ENCODE measurements at regions not wholly inside any gene's neighbourhood (a gene's known extent, or its start where the extent isn't known, plus 50 kb on each side); places are given as distances from the start of the nearest gene placed in this dataset.
"Not testable (repeated sequence)": the region's sequence is repeated elsewhere in the genome, so short reads cannot be mapped to it uniquely, and the experiment has no call there.

DNA sequence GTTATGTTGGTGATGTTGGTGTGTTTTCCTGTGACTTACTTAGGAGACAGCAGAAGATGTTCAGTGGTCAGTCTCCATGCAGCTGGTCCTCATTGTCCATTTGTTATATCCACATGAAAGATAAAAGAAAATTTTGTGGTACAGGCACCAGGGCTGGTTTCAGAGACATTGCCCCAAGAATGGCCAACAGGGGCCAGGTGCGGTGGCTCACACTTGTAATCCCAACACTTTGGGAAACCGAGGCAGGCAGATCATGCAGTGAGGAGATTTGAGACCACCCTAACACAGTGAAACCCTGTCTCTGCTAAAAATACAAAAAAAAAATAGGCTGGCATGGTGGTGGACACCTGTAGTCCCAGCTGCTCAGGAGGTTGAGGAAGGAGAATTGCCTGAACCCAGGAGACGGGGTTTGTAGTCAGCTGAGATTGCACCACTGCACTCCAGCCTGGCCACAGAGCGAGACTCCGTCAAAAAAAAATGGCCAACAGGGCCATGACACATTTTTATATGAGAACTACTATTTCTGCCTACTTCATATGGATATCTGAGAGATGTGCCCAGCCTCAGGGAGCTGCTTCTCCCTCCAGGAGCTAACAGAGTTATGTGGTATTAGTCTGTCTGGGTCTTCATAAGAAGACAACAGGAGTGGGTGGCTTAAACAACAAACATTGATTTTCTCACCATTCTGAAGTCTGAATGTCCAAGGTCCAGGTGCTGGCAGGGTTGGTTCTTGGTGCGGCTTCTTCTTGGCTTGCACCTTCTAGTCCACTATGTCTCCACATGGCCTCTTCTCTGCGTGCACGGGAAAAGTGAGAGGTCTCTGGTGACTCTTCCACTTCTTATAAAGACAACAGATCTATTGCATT, 821.7 kb downstream of the TMEM121 start:
- DNase-seq = no peak

DNA sequence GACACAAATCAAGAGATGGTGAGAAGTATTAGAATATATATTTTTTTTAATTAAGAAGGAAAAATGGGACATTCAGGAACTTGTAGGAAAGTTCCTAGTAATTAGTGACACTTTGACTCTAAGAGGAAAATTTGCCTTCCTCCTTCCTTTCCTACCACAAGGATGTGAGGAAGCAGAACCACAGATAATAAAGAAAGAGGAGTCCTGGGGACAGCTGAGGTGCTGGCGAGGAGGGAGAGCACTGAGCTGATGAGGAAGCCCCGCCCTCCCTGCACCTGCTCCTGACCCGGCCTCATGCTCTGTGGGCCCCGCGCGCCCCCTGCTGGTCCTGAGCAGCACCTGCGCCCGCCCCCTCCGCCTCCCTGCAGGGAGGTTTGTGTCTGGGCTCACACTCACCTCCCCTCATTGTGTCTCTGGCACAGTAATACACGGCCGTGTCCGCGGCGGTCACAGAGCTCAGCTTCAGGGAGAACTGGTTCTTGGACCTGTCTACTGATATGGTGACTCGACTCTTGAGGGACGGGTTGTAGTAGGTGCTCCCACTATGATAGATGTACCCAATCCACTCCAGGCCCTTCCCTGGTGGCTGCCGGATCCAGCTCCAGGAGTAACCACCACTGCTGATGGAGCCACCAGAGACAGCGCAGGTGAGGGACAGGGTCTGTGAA, 822.6 kb downstream of the TMEM121 start:
- DNase-seq = peak; percentile 56 to 76

DNA sequence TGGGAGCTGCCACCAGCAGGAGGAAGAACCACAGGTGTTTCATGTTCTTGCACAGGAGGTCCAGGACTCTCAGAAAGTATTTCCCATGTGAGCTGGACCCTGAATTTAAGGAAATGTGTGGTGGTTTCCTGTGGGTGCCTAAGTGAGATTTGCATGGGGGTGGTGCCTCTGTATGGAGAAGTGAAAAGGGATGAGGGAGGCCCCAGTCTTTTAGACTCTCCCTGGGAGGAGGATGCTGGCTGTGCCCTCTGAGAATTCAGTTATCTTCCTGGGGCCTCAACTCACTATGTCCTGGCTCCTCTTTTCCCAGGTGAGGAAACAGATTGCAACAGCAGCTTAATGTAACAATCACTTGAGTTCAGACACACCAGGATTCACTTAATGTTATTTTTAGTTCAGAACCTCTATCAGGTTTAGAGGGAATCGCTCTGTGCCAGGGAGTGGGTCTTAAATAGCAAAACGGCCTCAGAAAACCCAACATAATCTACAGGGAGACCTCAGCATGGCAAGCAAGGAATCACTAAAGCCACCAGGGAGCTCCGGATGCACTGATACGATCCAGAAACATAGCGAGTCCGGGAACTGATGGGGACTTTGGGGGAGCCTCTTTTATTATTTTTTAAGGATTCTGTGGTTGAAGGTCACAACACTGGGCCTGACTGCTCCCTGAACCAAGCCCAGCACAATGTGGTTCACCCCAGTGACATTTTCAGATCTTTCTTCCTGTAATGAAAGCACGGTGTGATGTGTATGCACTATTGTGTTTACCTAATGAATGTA, 823.5 kb downstream of the TMEM121 start:
- not testable (repeated sequence) for DNase-seq

DNA sequence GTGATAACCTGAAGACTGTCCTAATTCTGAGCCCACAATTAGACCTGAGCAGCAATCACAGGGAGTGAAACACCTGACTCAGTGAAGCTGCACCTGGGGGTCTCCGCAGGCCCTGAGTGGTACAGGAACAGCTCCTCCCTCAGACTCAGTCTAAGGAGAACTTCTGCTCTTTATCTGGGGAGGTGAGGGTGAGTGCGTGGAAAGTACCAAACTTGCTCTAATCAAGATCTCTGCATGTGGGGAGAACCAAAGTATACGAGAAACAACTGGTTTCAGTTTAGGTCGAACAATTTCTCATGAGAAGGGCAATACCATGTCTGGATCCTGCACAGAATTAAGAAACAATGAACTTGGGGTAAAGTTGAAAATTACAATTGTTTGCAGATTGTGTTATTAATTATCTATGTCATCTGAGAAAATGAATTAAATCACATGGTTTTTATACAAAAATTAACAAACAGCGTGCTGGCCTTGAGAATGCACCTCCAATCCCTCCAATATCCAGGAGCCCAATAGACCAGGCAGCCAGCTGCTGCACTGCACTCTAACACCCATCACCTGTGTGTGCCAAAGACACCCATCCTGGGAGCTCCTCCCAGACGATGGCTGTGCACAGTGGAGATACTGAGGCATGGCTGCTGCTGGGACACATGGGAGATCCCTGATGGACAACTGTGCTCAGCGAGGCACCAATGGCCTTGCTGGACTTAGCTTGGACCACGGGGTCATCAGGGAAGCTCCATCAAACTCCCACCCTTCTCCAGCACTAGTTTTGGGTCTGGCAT, 828.8 kb downstream of the TMEM121 start:
- DNase-seq = not testable (repeated sequence)

DNA sequence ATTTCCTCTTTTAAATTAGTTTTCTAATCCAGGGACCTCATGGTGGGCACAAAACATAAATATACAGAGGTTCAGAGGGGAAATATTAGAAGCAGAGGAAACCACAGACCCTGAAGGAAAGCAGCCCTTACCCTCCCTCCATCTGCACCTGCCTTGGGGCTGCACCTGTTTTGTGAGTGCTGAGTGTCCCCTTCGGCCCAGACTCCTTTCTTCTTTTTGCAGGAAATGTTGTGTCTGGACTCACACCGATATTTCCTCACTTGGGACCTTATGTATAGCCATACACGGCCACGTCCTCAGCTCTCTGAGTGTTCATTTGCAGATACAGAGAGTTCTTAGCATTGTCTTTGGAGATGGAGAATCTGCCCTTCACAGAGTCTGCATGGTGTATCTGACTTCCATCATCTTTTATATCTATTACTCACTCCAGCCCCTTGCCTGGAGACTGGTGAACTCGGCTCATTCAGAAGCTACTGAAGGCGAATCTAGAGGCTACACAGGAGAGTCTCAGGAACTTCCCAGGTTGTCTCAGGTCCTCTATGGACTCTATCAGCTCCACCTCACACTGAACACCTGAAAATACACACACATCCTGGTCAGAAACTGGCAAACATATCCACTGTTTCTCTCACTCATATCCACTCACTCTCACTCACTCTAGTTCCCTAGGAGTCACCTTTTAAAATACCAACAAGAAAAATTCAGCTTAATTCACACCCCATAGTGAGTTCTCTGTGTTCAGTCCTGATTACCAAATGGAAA, 829.7 kb downstream of the TMEM121 start:
- not testable (repeated sequence) for DNase-seq

DNA sequence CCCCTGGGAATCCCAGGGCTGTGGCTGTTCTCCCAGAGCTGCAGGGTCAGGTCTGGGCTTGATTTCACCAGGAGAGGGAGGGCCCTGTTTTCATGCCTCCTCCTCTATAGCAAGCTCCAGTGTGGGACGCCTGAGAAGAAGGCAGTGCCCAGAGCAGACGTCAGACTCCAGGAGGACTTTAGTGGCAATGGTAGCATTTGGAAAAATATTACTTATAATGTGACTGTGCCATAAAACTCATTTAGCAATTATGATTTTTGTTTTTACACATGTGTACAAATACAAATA, 830.2 kb downstream of the TMEM121 start:
- DNase-seq = not testable (repeated sequence)

- peak in 1 of 2 donors; percentile 17 for DNase-seq
Observed at GRCh38 chr14:106359157-106359887, 832.9 kb downstream of the TMEM121 start.

- not testable (repeated sequence) for DNase-seq
Observed at GRCh38 chr14:106365371-106365770, 839.0 kb downstream of the TMEM121 start.

DNA sequence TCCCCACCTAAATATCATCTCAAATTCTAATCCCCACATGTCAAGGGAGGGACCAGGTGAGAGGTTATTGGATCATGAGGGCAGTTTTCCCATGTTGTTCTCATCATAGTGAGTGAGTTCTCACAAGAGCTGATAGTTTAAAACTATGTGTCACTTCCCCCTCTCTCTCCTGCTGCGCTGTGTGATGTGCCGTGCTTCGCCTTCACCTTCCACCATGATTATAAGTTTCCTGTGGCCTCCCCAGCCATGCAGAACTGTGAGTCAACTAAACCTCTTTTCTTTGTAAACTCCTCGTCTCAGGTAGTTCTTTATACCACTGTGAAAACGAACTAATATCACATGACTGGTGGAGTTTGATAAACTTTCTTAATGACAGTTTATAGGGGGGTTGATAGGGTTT, 839.5 kb downstream of the TMEM121 start:
- not testable (repeated sequence) for DNase-seq

DNA sequence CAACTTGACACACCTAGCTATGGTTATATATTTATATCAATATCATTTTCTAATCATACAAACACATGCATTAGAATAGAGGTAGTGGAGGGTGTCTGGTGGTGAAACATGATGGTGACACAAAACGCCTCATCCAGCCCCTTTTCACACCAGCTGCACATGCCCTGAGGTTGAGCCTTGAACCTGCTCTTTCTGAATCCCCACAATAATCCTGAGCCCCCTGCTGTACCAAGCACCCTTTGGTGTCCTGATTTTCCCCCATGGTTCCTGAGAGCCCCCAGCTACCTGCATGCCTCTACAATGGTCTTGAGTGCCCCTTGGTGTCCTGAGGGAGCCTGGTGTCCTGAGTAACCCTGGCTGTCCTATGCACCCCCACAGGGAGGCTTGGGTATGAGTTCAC, 840.6 kb downstream of the TMEM121 start:
- not testable (repeated sequence) for DNase-seq

- not testable (repeated sequence) for DNase-seq
Observed at GRCh38 chr14:106369456-106369855, 843.1 kb downstream of the TMEM121 start.

GRCh38 chr14:106372870-106373652, 846.7 kb downstream of the TMEM121 start:
- peak; percentile 83 to 86 for DNase-seq

DNA sequence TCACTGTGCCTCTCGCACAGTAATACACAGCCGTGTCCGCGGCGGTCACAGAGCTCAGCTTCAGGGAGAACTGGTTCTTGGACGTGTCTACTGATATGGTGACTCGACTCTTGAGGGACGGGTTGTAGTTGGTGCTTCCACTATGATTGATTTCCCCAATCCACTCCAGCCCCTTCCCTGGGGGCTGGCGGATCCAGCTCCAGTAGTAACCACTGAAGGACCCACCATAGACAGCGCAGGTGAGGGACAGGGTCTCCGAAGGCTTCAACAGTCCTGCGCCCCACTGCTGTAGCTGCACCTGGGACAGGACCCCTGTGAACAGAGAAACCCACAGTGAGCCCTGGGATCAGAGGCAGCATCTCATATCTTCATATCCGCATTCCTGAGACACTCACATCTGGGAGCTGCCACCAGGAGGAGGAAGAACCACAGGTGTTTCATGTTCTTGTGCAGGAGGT, 847.3 kb downstream of the TMEM121 start:
- DNase-seq = not testable (repeated sequence)

- DNase-seq = no peak
Observed at GRCh38 chr14:106377432-106377831, 851.0 kb downstream of the TMEM121 start.

DNA sequence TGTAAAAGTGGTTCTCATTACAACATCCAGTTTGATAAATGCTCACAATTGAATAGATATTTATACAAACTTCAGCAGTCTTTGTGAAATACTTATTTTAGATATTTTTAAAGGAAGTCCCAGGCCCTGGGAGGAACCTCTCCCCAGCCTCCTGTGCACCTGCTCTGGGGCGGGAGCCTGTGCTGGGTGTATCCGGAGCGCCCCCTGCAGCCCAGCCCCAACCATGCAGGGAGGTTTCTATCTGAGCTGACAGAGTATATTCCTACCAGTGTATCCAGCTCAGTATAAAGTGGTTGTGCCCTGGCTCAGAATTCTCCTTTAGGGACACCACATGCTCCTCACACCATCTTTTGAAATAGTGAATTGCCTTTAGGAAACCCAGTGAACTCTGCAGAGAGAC, 851.8 kb downstream of the TMEM121 start:
- peak; percentile 39 to 47 for DNase-seq

DNA sequence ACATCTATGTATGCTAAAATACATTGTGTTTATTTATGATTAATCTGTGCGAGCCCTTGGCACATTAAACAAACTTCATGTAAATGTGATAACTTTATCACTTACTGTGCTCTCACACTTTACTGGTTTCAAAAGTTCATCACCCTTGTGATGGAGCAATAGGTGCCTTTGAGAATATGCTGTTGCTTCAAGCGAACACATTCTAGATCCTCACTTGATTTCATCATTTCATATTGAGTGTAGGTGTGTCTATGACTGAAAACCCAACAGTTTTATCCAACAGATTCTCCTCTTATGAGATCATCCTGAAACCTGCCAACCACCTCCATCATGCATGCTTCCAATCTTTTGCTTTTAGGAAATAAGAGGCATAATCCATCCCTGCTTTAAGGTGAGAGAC, 854.4 kb downstream of the TMEM121 start:
- no peak for DNase-seq

DNA sequence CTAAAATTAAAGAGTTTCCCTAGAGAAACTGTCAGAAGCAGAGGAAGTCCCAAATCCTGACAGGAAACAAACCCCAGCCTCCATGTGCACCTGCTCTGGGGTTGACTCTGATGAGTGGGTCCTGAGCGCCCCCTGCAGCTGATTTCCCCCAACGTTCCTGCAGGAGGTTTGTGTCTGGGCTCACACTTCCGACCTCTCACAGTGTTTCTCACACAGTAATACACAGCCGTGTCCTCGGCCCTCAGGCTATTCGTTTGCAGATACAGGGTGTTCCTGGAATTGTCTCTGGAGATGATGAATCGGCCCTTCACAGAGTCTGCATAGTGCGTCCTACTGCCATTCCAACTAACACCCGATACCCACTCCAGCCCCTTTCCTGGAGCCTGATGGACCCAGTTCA, 862.8 kb downstream of the TMEM121 start:
- not testable (repeated sequence) for DNase-seq

DNA sequence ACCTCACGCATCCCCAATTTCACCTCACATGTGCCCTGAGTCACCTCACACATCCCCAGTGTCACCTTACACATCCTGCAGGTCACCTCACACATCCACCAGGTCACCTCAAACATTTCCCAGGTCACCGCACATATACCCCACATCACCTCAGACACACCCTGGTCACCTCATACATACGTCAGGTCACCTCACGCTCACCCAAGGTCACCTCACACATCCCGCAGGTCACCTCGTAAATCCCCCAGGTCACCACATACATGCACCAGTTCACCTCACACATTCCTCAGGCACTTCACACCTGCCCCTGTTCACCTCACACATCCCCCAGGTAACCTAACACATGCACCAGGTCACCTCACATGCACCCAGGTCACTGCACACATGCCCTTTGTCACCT, 864.0 kb downstream of the TMEM121 start:
- DNase-seq = no peak

DNA sequence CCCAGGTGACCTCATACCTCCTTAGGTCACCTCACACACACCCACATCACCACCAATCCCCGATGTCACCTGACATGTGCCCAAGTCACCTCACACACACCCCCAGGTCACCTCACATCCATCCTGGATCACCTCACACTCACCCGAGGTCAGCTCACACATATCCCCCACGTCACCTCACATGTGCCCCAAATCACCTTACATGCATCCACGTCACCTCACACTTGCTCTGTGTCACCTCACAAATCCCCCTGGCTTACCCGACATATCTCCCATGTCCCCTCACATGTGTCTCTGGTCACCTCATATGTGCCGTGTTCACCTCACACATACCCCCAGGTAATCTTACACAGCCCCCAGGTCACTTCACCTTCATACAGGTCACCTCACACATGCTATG, 864.6 kb downstream of the TMEM121 start:
- DNase-seq = no peak

- no peak for DNase-seq
Observed at GRCh38 chr14:106393742-106394141, 867.4 kb downstream of the TMEM121 start.

Data from stimulated activated CD4-positive, alpha-beta T cell treated with anti-CD3 and anti-CD28 coated beads, Interleukin-2, amount 100 ng/mL, for 24 hours (primary cell).